HL-60 (cell line): ENCODE measurements at regions not wholly inside any gene's neighbourhood (a gene's known extent, or its start where the extent isn't known, plus 50 kb on each side); places are given as distances from the start of the nearest gene placed in this dataset.
"Not testable (repeated sequence)": the region's sequence is repeated elsewhere in the genome, so short reads cannot be mapped to it uniquely, and the experiment has no call there.

ENCODE experiments used
- CTCF ChIP-seq: IDR thresholded peaks from one replicate; pipeline ENCODE4 v1.5.1; 2011; ENCODE audit warnings: low read length, control low read depth, inconsistent platforms; ENCODE audit not compliant: insufficient read depth
- GABPA ChIP-seq: IDR thresholded peaks from 2 replicates; pipeline ENCODE4 v1.6.1; 2012; ENCODE audit warnings: low read depth
- REST ChIP-seq: IDR thresholded peaks from 2 replicates; pipeline ENCODE4 v1.6.1; 2012; ENCODE audit warnings: low read depth; ENCODE audit not compliant: insufficient replicate concordance

GRCh38 chr7:56373314-56373713 is 257.1 kb upstream of the NUPR2 start:
- TF ChIP-seq GABPA, CTCF, REST: not testable (repeated sequence)
